ENCODE measurements at regions not wholly inside any gene's neighbourhood (a gene's known extent, or its start where the extent isn't known, plus 50 kb on each side); places are given as distances from the start of the nearest gene placed in this dataset.

- ChIA-PET POLR2A (no interaction called here), CTCF (no interaction called here)
Observed at GRCh38 chr5:103434057-103434456, 128.5 kb downstream of the NUDT12 start.

- ChIA-PET CTCF (no interaction called here), POLR2A (no interaction called here)
Observed at GRCh38 chr5:103433211-103433610, 129.4 kb downstream of the NUDT12 start.

GRCh38 chr5:103428923-103429322 lies 133.7 kb downstream of the NUDT12 start:
- CTCF ChIA-PET: no interaction called here
- POLR2A ChIA-PET: no interaction called here

- ChIA-PET POLR2A (interaction anchor here (0.7 kb wide), 1 partner anchor 9 kb away, joined by 9 read pairs; no protein-coding TSS in a partner anchor), CTCF (no interaction called here)
Observed at GRCh38 chr5:103428411-103428871, 134.1 kb downstream of the NUDT12 start.

GRCh38 chr5:103427326-103427725 lies 135.3 kb downstream of the NUDT12 start:
- ChIA-PET POLR2A (no interaction called here), CTCF (no interaction called here)

GRCh38 chr5:103425686-103426454 lies 136.7 kb downstream of the NUDT12 start:
- ChIA-PET POLR2A (no interaction called here), CTCF (no interaction called here)

GRCh38 chr5:103424453-103425205 lies 138.0 kb downstream of the NUDT12 start:
- CTCF ChIA-PET: no interaction called here
- POLR2A ChIA-PET: no interaction called here

- POLR2A ChIA-PET: no interaction called here
- CTCF ChIA-PET: no interaction called here
Observed at GRCh38 chr5:103424026-103424425, 138.6 kb downstream of the NUDT12 start.

- ChIA-PET CTCF (no interaction called here), POLR2A (no interaction called here)
Observed at GRCh38 chr5:103422756-103423155, 139.8 kb downstream of the NUDT12 start.

GRCh38 chr5:103414604-103415003 lies 148.0 kb downstream of the NUDT12 start:
- ChIA-PET POLR2A (no interaction called here), CTCF (no interaction called here)

GRCh38 chr5:103411711-103412110 lies 150.9 kb downstream of the NUDT12 start:
- POLR2A ChIA-PET: interaction anchor here (0.6 kb wide), 1 partner anchor 307 kb away, joined by 4 read pairs; no protein-coding TSS in a partner anchor
- CTCF ChIA-PET: no interaction called here

GRCh38 chr5:103410172-103410571 lies 151.6 kb downstream of the MACIR start:
- ChIA-PET POLR2A (no interaction called here), CTCF (no interaction called here)

- CTCF ChIA-PET: no interaction called here
- POLR2A ChIA-PET: no interaction called here
Observed at GRCh38 chr5:103409013-103409670, 150.6 kb downstream of the MACIR start.

- CTCF ChIA-PET: no interaction called here
- POLR2A ChIA-PET: no interaction called here
Observed at GRCh38 chr5:103408408-103408807, 149.8 kb downstream of the MACIR start.

GRCh38 chr5:103407402-103407801 lies 148.8 kb downstream of the MACIR start:
- ChIA-PET POLR2A (no interaction called here), CTCF (no interaction called here)

- ChIA-PET CTCF (no interaction called here), POLR2A (no interaction called here)
Observed at GRCh38 chr5:103404483-103404882, 145.9 kb downstream of the MACIR start.

- POLR2A ChIA-PET: no interaction called here
- CTCF ChIA-PET: no interaction called here
Observed at GRCh38 chr5:103402851-103403250, 144.3 kb downstream of the MACIR start.

- CTCF ChIA-PET: no interaction called here
- POLR2A ChIA-PET: no interaction called here
Observed at GRCh38 chr5:103397739-103398581, 139.4 kb downstream of the MACIR start.

GRCh38 chr5:103394676-103395075 lies 136.1 kb downstream of the MACIR start:
- ChIA-PET CTCF (no interaction called here), POLR2A (no interaction called here)

- POLR2A ChIA-PET: no interaction called here
- CTCF ChIA-PET: no interaction called here
Observed at GRCh38 chr5:103393101-103393754, 134.7 kb downstream of the MACIR start.
